Panc1 (cell line): ENCODE measurements at regions not wholly inside any gene's neighbourhood (a gene's known extent, or its start where the extent isn't known, plus 50 kb on each side); places are given as distances from the start of the nearest gene placed in this dataset.

Experiments used
- ATAC-seq: fragments of 200-7000 bp; cut with Tn5 transposase; 2 replicates; pipeline ENCODE4 v1.9.1; 2020; ENCODE audit warnings: mild to moderate bottlenecking, moderate library complexity
- BruUV-seq: library from RNA; stranded (reverse); fragments of 400-500 nt; replicated peaks from 2 replicates; lab custom pipeline; 2021; lab: Mats Ljungman, UMichigan
- CTCF ChIA-PET: fragments of 300-600 bp; sonication (Branson Sonifier 250); formaldehyde crosslinking; loops from one replicate; lab custom pipeline; 2022; ENCODE audit warnings: antibody characterized with exemption; lab: Charles Lee
- POLR2A ChIA-PET: fragments of 300-600 bp; sonication (Branson Sonifier 250); formaldehyde crosslinking; loops from one replicate; lab custom pipeline; 2022; ENCODE audit warnings: antibody characterized with exemption; lab: Charles Lee
- DNase-seq: peaks from one replicate; pipeline ENCODE4 v3.0.0-alpha.2; 2010; ENCODE audit warnings: low read depth, low spot score
- H3K27ac ChIP-seq: 2 replicates; pipeline ENCODE4 v1.5.1; 2011; ENCODE audit warnings: mild to moderate bottlenecking, low read length, inconsistent platforms
- H3K27me3 ChIP-seq: fragments of 200-500 bp; sonication (Bioruptor generic); 2 replicates; pipeline ENCODE4 v1.6.0; 2014; ENCODE audit warnings: low read length, inconsistent platforms; ENCODE audit not compliant: control insufficient read depth, insufficient read depth
- H3K36me3 ChIP-seq: fragments of 200-500 bp; sonication (Bioruptor generic); 2 replicates; pipeline ENCODE4 v1.5.1; 2014; ENCODE audit warnings: inconsistent platforms, mild to moderate bottlenecking, low read length, moderate library complexity; ENCODE audit not compliant: control insufficient read depth, insufficient read depth
- H3K4me1 ChIP-seq: 2 replicates; pipeline ENCODE4 v1.5.1; 2011; ENCODE audit warnings: inconsistent platforms, mild to moderate bottlenecking, low read length, moderate library complexity; ENCODE audit not compliant: control insufficient read depth, insufficient read depth
- H3K4me3 ChIP-seq, 2 experiments: 2 replicates each; pipeline ENCODE4 v1.5.1; 2011 to 2012; ENCODE audit warnings: low read depth in 2 of 2, low read length in 2 of 2, mild to moderate bottlenecking in 2 of 2, inconsistent platforms in 1 of 2, moderate library complexity in 1 of 2
- H3K9me3 ChIP-seq: fragments of 200-500 bp; sonication (Bioruptor generic); 2 replicates; pipeline ENCODE4 v1.5.1; 2014; ENCODE audit warnings: low read depth, mild to moderate bottlenecking, inconsistent platforms, low read length, moderate library complexity; ENCODE audit not compliant: control insufficient read depth, insufficient read depth
- CTCF ChIP-seq: fragments of 450-650 bp; IDR thresholded peaks from 2 replicates; pipeline ENCODE4 v1.5.1; 2017; ENCODE audit warnings: mild to moderate bottlenecking
- POLR2AphosphoS5 ChIP-seq: IDR thresholded peaks from 2 replicates; pipeline ENCODE4 v1.6.1; 2012; ENCODE audit warnings: mild to moderate bottlenecking, low read depth, low read length, moderate library complexity
- REST ChIP-seq, 2 experiments: IDR thresholded peaks; 2 replicates each; pipeline ENCODE4 v1.6.1; 2011 to 2012; ENCODE audit warnings: low read depth in 2 of 2, control low read depth in 1 of 2, low read length in 1 of 2, mild to moderate bottlenecking in 1 of 2, moderate library complexity in 1 of 2; ENCODE audit not compliant: insufficient read depth in 1 of 2
- SIN3A ChIP-seq: IDR thresholded peaks from 2 replicates; pipeline ENCODE4 v1.6.1; 2012; ENCODE audit warnings: low read depth, mild to moderate bottlenecking, low read length, moderate library complexity, borderline replicate concordance; ENCODE audit not compliant: insufficient read depth
- TCF7L2 ChIP-seq: IDR thresholded peaks from 2 replicates; pipeline ENCODE4 v1.6.1; 2011; ENCODE audit warnings: mild to moderate bottlenecking, low read depth, low read length, inconsistent platforms
- in situ Hi-C: cut with HindIII; loops from 2 replicates; pipeline ENCODE4 v1.10.0; 2016; ENCODE audit warnings: low sequenced_read_pairs, low pct_unique_long_range_greater_than_20kb
- intact Hi-C: fragments of 100-400 bp; cut with micrococcal nuclease; formaldehyde crosslinking; loops from one replicate; pipeline ENCODE4 v1.10.0; 2022; ENCODE audit not compliant: unreplicated experiment

GRCh38 chr7:8314566-8314965 lies 52.6 kb upstream of the ICA1 start:
- Histone ChIP-seq H3K27ac (no peak overlapping the region), H3K4me1 (no peaks in the 10 kb centered on the region), H3K27me3 (no peaks in the 10 kb centered on the region), H3K9me3 (no peaks in the 10 kb centered on the region), H3K4me3 (no peak overlapping the region), H3K36me3 (no peaks in the 10 kb centered on the region)
- no peak for TF ChIP-seq SIN3A
- TF ChIP-seq TCF7L2, result no peak
- TF ChIP-seq REST (IDR thresholded peaks at IDR 0.05; ENCODE audit: insufficient read depth in 1 of 2, low read depth in 2 of 2, low read length in 1 of 2), result no peak
- no peak for TF ChIP-seq POLR2AphosphoS5
- TF ChIP-seq CTCF, result no peak
- BruUV-seq, result no TSS peak
- POLR2A ChIA-PET, result no interaction called here
- in situ Hi-C loops (no loop called here), intact Hi-C loops (no loop called here)
- ATAC-seq (no peak), DNase-seq (no peak)
- CTCF ChIA-PET, result no interaction called here

- Histone ChIP-seq H3K27ac (no peak overlapping the region), H3K4me3 (no peak overlapping the region), H3K27me3 (no peaks in the 10 kb centered on the region), H3K36me3 (no peaks in the 10 kb centered on the region), H3K9me3 (no peaks in the 10 kb centered on the region), H3K4me1 (no peaks in the 10 kb centered on the region)
- ATAC-seq (no peak), DNase-seq (no peak)
- BruUV-seq, result no TSS peak
- ChIA-PET CTCF (no interaction called here), POLR2A (no interaction called here)
- in situ Hi-C loops, result no loop called here
- TF ChIP-seq REST (IDR thresholded peaks at IDR 0.05; ENCODE audit: insufficient read depth in 1 of 2, low read depth in 2 of 2, low read length in 1 of 2) (no peak), CTCF (no peak)
- intact Hi-C loops, result no loop called here
Observed at GRCh38 chr7:8319115-8319514, 57.1 kb upstream of the ICA1 start.
